Large intestine (tissue), 3 donors: ENCODE measurements at regions not wholly inside any gene's neighbourhood (a gene's known extent, or its start where the extent isn't known, plus 50 kb on each side); places are given as distances from the start of the nearest gene placed in this dataset.

Experiments
- DNase-seq, 2 donors: peaks; one replicate each; pipeline versions ENCODE4 v3.0.0 to v3.0.0-alpha.2; 2013
- H3K27ac ChIP-seq: one replicate; pipeline ENCODE4 v1.5.1; 2013; ENCODE audit warnings: low read length
- H3K27me3 ChIP-seq: 2 replicates; pipeline ENCODE4 v1.6.1; 2013; ENCODE audit warnings: low read length; ENCODE audit not compliant: control insufficient read depth, insufficient read depth
- H3K36me3 ChIP-seq: 2 replicates; pipeline ENCODE4 v1.6.1; 2013; ENCODE audit warnings: low read length; ENCODE audit not compliant: control insufficient read depth, insufficient read depth
- H3K4me1 ChIP-seq: one replicate; pipeline ENCODE4 v1.6.1; 2013; ENCODE audit warnings: low read length; ENCODE audit not compliant: control insufficient read depth, insufficient read depth
- H3K4me3 ChIP-seq: one replicate; pipeline ENCODE4 v1.5.1; 2013; ENCODE audit warnings: low read length
- H3K9me3 ChIP-seq: one replicate; pipeline ENCODE4 v1.6.1; 2013; ENCODE audit warnings: mild to moderate bottlenecking, low read depth, low read length, moderate library complexity; ENCODE audit not compliant: control insufficient read depth
- WGBS: methylation state at CpG from one replicate; pipeline ENCODE4 v1.1.5; 2013; ENCODE audit warnings: low lambda C conversion rate; ENCODE audit not compliant: insufficient coverage; 5-methylcytosine and 5-hydroxymethylcytosine counted together

GRCh38 chr22:48751539-48752437 is 1075.9 kb downstream of the BRD1 start:
- WGBS, result 90% methylated on average over 2 of the region's 26 CpGs
- peaks cover 5% of the 10 kb centered on the region for H3K9me3 ChIP-seq
- no peak for DNase-seq
- no peaks in the 10 kb centered on the region for H3K36me3 ChIP-seq
- H3K4me1 ChIP-seq, result no peaks in the 10 kb centered on the region
- H3K4me3 ChIP-seq, result no peak overlapping the region
- no peak overlapping the region for H3K27ac ChIP-seq
- no peaks in the 10 kb centered on the region for H3K27me3 ChIP-seq

- H3K27me3 ChIP-seq, result no peaks in the 10 kb centered on the region
- WGBS, result 93% methylated on average over 3 of the region's 46 CpGs
- DNase-seq, result no peak
- no peaks in the 10 kb centered on the region for H3K4me1 ChIP-seq
- H3K27ac ChIP-seq, result no peak overlapping the region
- no peaks in the 10 kb centered on the region for H3K36me3 ChIP-seq
- H3K9me3 ChIP-seq, result peaks cover 5% of the 10 kb centered on the region
- no peak overlapping the region for H3K4me3 ChIP-seq
Observed at GRCh38 chr22:48750826-48751440, 1076.7 kb downstream of the BRD1 start.

- Histone ChIP-seq H3K36me3 (no peaks in the 10 kb centered on the region), H3K4me3 (no peak overlapping the region), H3K27ac (no peak overlapping the region), H3K27me3 (no peaks in the 10 kb centered on the region), H3K9me3 (peaks cover 6% of the 10 kb centered on the region), H3K4me1 (no peaks in the 10 kb centered on the region)
- DNase-seq, result no peak
- WGBS, result 100% methylated on average over 1 of the region's 27 CpGs
Observed at GRCh38 chr22:48750282-48750681, 1077.4 kb downstream of the BRD1 start.

GRCh38 chr22:48749555-48750227 is 1078.0 kb downstream of the BRD1 start:
- no peak for DNase-seq
- H3K9me3 ChIP-seq, result peaks cover 9% of the 10 kb centered on the region
- H3K4me1 ChIP-seq, result no peaks in the 10 kb centered on the region
- H3K27me3 ChIP-seq, result no peaks in the 10 kb centered on the region
- H3K36me3 ChIP-seq, result no peaks in the 10 kb centered on the region
- H3K27ac ChIP-seq, result no peak overlapping the region
- no peak overlapping the region for H3K4me3 ChIP-seq
- no CpG with 5 or more reads among the region's 37 CpGs for WGBS

- Histone ChIP-seq H3K36me3 (no peaks in the 10 kb centered on the region), H3K4me3 (no peak overlapping the region), H3K9me3 (peaks cover 9% of the 10 kb centered on the region), H3K27me3 (no peaks in the 10 kb centered on the region), H3K27ac (no peak overlapping the region), H3K4me1 (no peaks in the 10 kb centered on the region)
- WGBS, result no CpG with 5 or more reads among the region's 14 CpGs
- no peak for DNase-seq
Observed at GRCh38 chr22:48748860-48749554, 1078.7 kb downstream of the BRD1 start.

GRCh38 chr22:48748113-48748859 is 1079.4 kb downstream of the BRD1 start:
- no peak for DNase-seq
- no peaks in the 10 kb centered on the region for H3K36me3 ChIP-seq
- H3K9me3 ChIP-seq, result peaks cover 12% of the 10 kb centered on the region
- no peaks in the 10 kb centered on the region for H3K4me1 ChIP-seq
- H3K27me3 ChIP-seq, result no peaks in the 10 kb centered on the region
- WGBS, result no CpG with 5 or more reads among the region's 20 CpGs
- no peak overlapping the region for H3K27ac ChIP-seq
- no peak overlapping the region for H3K4me3 ChIP-seq

GRCh38 chr22:48746789-48747425 is 1080.8 kb downstream of the BRD1 start:
- Histone ChIP-seq H3K9me3 (peaks cover 19% of the 10 kb centered on the region), H3K4me3 (no peak overlapping the region), H3K36me3 (no peaks in the 10 kb centered on the region), H3K27me3 (no peaks in the 10 kb centered on the region), H3K27ac (no peak overlapping the region), H3K4me1 (no peaks in the 10 kb centered on the region)
- WGBS, result no CpG with 5 or more reads among the region's 13 CpGs
- DNase-seq, result no peak

- Histone ChIP-seq H3K27me3 (no peaks in the 10 kb centered on the region), H3K27ac (no peak overlapping the region), H3K4me1 (no peaks in the 10 kb centered on the region), H3K4me3 (no peak overlapping the region), H3K36me3 (no peaks in the 10 kb centered on the region), H3K9me3 (peaks cover 18% of the 10 kb centered on the region)
- DNase-seq, result no peak
- no CpG with 5 or more reads among the region's 32 CpGs for WGBS
Observed at GRCh38 chr22:48745842-48746788, 1081.6 kb downstream of the BRD1 start.
